ENCODE measurements at regions not wholly inside any gene's neighbourhood (a gene's known extent, or its start where the extent isn't known, plus 50 kb on each side); places are given as distances from the start of the nearest gene placed in this dataset.

DNA sequence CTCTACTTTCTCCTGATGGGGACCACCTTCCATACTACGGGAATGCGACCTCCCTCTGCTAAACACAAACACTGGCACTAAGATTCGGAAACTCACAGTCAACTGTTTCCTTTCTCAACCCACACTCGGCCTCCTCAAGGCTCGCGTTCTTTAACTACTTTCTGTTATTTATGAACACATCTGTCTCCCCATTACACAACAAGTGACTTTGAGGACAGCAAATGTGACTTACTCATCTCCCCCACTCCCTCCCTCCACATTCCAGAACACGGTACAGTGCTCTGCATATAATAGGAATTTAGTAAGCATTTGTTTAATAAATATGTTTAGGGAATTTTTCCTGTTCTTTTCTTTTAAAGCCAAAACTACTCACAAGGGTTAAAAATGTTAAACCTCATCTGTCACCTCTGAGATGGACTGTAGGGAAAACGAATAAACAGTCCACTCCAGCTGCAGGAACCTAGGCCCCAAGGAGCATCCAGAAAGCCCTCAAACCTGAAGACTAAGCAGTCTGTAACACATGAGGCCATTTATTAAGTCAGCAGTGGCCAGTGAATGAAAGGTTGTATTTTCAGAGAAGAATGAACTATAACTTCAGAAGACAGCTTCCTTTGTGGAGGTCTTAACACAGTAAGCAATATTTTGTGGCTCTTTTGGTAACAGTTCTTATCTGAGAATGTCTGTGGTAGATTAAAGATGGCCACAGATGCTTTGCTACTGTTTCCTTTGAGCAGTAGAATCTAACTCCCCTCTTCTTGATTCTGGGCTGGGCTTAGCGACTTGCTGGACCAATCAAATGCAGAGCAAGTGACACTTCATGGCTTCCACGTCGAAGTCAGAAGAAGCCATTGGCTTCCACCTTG, 209.6 kb upstream of the DTNBP1 start:
- DNase-seq, result no peak

DNA sequence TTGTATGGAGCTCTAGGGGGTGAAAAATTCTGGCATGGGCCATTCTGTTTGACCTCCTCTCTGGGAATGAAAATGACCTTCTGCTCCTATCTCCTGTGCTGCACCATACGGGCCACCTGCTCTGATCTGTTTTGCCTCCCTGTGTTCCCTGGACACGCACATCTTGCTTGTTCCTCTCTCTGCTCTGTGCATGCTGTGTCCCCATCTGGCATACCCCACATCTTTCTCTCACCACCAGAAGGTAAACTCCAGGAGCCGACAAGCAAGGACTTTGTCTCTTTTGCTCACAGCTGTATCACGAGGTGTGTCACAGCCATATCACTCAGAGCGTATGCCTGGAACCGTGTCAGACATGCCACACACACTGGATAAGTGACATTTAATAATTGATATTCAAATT, 208.4 kb upstream of the DTNBP1 start:
- DNase-seq, result no peak

DNA sequence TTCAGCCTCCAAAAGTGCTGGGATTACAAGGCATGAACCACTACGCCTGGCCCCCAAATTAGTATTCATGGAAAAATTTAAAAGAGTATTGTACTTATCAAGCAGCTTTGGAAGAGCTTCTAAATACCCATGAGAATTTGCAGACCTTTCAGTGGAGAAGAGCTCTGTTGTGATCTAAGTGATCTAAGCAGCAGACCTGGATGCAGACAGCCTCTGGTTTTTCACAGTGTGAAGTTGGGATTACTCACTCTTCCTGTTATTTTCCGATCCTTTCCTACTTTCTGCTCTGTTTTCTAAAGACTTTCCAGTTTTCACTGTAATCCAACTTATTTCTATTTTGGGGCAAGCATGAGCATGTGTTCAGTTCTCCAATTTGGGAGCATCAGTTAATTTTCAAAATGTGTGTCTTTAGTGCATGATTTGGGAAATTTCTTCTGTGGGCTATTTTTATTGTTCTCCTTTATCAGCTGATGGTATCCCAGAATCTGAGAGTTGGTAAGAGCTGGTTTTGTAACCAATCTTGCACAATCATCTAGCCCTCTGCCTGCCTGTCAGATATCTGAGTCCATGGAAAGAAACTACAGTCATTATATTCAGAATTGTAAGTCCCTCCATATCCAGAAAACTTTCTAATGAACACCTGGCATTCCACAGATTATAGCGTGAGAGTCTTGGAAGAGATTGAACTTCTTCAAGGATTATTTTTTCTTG, 207.7 kb upstream of the DTNBP1 start:
- DNase-seq, result no peak

DNA sequence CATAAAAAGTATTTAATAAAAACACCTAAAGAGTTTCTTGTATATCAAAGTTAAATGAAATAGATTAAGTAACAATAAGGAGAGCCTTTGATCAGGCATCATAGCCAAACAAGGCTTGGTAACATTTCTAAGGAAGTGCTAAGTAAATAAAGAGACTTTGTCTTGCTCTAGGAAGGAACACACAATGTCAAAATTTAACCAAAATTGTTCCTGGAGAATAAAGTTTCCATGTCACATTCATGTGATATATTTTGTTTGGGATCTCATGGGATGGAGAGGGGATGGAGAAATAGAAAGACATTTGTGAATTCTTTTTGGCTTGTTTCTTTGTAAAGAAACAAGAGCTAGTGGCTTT, 201.9 kb upstream of the DTNBP1 start:
- no peak for DNase-seq

DNA sequence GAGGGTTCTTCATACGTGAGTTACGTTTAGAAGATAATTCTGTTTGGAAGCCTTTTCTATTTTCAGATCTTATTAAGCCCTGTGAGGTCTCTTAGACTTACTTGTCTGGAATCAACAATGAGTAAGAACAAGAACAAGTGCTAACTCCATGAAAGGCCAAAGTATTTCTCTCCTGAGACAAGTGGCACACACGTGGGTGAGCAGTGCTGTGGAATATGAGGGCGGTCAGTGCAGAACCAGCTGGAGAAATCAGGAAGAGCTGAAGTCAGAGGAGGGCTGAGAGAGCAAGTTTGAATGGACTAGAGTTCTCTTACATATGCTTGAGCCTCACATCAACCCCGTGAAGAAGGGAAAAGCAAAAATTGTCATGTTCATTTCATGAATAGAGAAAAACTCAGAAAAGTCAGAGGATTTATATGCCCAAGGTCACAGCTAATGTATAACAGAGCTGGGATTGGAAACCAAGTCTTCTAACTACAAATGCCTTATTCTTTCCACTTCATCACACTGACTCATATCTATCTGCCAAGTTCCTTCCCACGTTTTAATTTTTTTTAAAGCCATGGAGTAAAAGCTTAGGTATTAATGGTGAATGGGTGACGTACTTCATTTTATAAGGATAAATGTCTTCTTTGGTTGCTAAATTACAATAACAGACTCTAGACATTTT, 201.3 kb upstream of the DTNBP1 start:
- no peak for DNase-seq

DNA sequence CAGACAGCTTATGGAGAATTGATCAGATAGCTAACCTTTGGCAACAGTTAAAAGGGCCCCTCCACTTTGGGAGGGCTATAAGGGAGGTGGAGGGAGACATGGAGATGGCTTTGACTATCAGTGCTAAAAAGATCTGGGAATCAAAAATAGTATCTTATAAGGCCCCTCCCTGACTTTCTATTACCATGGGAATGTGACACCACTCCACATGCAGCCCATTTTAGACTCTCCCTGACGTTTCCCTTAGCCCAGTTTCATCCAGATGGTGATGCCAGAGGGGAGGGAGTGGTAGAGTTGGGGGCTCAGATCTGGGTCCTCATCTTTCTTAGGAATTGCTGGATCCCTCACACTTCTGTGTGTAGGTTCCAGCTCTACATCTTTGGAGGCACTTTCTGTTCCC, 200.0 kb upstream of the DTNBP1 start:
- no peak for DNase-seq

DNA sequence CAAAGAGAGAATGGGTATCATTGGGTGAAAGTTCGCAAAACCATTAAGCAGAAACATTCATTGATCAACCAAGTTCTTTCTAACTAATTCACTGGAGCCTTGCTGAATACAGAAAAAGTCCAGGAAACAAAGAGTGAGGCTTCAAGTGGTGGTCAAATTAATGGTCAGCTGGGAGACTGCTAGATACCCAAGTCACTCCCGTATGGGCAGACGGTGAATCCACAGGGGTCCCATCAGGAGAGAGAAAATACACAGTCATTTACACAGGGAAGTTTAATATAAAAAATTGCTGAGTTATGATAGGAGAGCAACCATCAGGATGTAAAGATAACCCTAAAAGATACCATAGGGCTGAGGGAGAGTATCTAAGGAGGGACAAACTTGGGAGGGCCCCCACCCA, 198.7 kb upstream of the DTNBP1 start:
- DNase-seq, result no peak

DNA sequence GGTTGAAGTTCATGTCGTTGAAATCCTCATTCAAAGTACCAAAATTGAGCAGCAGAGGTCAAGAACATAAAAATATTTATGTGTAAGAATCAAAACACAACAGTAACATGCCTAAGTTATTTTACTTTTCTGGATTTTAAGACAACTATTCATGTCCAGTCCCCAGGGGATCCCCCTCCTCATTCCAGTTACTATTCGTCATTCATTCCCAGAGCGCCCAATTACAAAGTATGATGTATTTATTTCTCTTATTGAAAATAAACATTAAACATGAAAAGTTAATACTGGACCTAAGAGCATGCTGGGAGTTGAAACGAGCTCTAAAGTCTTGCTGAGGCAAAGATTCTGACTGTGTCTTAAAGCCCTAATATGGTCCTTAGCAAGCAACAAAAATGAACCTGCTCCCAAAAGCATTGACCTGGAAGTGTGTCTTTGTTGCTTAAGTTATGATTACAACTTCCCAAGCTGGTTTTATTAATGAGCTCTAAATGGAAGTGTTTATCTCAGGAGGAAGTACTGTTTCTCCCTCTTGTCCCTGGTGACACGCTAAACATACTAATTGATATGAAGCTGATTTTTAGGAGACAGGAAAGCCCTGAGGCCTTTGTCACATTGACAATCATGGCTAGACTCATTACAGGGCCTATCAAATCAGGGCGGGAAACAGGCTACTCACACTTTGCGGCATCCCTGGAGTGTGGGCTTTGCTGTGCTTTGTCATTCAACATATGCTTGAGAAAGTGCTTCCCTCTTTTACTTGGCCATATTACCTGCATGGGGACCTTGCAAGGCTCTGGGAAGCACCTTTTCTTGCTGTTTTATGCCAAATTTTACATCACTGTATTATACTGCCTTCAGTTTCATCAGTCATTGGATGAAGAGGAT, 192.2 kb upstream of the DTNBP1 start:
- DNase-seq, result no peak

DNA sequence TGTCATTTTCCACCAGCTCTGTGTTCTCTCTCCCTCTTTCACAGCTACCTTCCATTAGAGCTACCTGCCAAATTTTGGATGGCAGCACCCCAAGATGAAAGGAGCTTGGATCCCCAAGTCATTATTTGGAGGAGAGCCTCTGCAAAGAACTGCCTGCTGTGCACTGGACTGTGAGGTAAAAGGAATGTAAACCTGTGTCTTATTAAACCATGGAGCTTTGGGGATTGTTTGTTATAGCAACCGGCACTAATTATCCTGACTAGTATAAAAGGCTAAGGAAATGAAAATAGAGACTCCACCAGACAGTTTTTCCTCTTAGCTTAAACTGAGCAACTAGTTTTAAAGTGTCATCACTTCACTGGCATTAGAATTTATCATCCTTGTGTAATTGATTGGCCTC, 191.6 kb upstream of the DTNBP1 start:
- DNase-seq, result no peak

DNA sequence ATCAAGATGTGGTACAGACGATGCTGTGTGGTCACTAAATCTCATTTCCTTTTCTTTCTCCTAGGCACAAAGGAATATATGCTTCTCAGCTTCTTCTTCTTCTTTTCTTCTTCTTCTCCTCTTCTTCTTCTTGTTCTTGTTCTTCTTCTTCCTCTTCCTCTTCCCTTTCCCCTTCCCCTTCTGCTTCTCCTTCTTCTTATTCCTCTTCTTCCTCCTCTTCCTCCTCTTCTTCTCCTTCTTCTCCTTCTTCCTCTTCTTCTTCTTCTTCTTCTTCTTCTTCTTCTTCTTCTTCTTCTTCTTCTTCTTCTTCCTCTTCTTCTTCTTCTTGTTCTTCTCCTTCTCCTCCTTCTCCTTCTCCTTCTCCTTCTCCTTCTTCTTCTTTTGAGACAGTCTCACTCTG, 190.4 kb upstream of the DTNBP1 start:
- DNase-seq, result no peak

DNA sequence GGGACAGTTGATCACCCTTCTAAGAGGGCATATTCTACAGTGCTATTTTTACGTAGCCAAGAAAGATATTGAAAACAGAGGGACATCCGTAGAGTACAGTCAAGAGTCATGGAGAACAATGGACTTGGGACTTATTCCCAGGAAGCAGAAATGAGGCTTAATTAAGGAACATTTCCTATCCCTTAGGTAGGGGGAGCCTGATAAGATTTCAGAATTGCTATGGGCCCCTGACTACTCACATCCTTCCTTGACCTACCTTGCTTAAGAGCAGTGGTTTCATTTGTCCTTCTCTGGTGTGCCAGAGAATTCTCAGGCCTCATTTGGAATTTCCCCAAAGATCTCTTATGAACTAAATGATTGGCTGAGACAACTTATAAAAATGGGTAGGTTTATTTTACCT, 189.5 kb upstream of the DTNBP1 start:
- no peak for DNase-seq

DNA sequence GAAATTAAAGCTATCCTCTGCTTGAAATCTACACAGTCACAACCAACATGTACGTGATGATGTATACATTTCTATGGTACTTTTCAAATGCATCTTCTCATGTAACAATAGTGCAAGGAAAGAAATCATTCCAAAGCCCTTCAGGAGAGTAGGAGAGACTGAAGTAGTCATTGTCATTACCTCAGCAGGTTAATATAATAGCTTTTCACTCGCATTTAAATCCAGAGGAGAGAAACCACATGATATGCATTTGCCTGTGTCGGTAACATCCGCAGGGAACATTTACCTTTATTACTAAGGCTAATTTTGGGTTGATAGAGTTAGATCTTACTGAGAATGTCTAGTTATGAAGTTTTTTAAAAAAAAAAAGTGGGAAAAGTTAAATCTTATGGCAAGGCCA, 186.6 kb upstream of the DTNBP1 start:
- no peak for DNase-seq

DNA sequence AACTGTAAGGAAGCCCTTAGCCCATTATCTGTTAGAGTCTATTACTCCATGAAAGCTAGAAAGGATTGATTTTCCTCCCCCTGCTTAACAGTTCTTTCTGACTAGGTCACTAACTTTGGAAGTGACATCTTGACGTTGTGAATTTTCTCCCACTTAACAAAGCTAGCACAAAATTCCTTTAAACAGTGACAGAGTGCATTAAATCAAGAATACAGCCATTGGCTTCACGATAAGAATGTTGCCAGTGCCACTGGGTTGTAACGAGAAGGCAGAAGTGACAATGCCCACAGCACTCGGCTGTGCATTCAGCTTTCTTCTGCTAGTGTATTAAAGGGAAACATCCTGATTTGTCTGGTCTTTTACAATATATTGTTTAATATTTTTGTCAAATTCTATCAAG, 182.7 kb upstream of the DTNBP1 start:
- no peak for DNase-seq

DNA sequence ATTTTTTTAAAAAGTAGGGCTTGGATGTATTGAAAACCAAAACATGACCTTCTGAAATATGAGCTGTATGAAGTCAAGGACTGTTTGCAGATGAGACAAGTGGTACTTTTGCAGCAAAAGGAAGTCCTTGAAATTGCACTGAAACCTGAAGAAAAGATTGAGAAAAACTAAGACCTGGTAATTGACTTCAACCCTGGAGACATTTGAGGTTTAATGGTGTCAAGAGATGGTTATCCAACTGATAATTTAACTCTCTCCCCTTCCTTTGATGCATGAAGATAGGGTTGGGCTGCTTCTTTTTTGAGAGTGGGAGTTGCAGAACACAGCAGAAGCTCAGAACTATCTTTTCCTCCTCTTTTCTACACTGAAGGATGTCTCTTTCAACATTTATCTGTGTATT, 180.9 kb upstream of the DTNBP1 start:
- no peak for DNase-seq

DNA sequence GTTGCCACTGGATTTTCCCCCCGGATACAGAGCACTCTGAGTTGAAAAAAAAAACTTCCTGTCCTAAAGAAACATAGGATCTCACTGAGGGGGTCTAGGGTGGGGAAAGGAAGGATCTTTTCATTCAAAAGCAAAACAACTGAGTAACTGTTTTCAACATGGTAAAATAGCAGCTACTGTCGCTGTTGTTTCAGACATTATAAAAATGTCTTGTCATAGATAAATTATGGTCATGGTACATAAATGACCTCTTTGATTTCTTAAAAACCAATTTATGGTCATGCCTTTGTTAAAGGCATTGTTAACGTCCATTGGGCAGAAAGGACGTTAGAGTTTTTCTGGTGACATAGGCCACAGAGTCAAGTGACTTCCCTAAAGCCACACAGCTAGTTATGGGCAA, 180.4 kb upstream of the DTNBP1 start:
- no peak for DNase-seq

DNA sequence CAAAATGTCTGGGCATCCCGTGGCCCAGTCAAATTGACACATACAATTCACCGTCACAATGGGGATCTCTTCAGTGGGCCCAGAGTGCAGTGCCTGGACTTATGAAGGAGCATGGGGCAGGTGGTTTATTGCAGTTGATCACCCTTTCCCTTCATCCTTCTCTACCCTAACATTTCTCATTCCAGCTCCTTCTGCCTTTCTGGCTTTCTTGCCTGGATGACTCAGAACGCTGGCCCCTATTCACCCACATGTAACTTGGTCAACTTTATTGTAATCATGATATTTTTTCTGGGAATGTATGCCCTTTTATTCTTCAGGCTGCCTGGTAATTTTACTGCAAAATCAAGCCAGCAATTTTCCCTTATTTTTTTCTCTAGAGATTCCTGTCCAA, 179.9 kb upstream of the DTNBP1 start:
- no peak for DNase-seq

DNA sequence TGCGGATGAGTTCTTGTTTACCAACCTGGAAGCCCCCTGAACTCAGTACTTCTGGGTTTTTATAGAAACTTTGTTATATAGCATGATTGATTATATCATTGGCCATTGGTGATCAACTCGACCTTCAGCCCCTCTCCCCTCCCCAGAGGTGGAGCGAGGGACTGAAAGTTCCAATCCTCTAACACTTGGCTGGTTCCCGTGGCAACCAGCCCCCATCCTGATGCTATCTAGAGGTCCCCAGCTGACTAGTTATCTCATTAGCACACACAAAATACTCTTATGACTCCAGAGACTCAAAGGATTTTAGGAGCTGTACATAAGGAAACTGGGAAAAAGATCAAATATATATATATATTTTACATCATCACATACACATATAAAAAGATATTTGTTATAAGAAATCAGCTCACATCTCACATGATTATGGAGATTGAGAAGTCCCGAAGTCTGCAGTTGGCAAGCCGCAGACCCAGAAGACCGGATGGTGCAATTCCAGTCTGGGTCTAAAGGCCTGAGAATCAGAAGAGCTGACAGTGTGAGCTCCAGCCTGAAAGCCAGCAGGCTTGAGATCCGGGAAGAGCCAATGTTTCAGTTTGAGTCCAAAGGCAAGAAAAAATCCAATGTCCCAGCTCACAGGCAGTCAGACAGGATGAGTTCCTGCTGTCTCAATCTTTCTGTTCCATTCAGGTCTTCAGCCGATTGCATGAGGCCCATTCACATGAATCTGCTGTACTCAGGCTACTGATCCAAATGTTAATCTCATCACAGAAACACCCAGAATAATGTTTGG, 179.3 kb upstream of the DTNBP1 start:
- DNase-seq, result no peak

DNA sequence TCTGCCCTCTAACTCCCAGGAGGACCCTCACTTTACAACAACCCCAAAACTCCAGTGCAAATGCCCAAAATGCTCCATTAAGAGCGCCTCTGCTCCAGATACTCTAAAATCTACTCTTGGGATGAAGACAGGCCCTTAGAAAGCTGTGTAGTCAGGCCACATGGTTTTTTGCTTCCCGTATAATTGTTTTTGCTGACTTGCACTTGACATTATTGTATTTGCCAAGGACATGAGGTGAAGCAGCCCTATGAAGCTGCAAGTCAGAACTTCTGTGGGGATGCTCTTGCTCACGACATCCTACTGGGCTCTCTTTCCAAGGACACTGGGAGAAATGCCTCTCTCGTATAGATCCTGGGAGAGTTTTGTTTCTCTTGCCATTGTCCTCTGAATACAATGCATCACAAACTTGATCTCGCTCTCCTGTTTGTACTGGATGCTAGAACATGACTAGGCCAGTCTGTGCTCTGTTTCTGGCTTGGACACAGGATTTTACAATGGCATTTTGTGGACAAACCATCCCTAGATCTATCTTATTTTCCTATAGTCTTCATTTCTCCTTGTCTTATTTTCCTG, 177.2 kb upstream of the DTNBP1 start:
- DNase-seq, result no peak

DNA sequence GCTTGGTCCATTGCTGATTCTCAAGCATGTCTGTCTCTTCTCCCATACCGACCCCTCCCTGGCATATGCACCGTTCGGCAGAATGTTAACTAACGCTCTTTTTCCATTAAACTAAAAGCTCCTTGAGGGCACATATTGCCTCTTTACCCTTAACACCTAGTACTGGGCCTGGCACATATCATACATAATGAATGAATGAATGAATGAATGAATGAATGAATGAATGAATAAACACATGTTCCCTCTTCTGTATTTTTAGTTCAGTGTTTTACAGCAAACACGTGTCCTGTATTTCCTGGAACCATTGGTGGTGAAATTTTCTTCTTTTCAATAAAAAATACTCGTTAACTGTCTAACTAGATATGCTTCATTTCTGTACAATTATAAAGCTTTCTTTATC, 174.4 kb upstream of the DTNBP1 start:
- no peak for DNase-seq

DNA sequence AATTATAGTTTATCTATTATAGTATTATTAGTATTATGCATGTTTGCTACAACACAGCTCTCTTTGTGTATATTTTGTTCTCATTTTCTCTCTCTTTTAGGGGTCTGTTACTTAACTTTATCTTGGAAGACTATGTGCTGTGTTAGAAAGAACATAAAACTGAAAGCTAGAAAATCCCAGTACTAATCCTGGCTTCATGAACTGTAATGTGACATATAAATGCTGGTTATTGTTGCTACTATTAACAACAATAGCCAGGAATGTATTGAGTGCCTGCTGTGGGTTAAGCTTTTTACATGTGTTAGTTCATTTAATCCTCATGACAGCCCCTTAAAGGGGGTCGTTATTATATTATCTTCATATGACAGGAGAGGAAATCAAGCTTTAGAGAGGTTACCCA, 170.0 kb upstream of the DTNBP1 start:
- DNase-seq, result no peak

DNA sequence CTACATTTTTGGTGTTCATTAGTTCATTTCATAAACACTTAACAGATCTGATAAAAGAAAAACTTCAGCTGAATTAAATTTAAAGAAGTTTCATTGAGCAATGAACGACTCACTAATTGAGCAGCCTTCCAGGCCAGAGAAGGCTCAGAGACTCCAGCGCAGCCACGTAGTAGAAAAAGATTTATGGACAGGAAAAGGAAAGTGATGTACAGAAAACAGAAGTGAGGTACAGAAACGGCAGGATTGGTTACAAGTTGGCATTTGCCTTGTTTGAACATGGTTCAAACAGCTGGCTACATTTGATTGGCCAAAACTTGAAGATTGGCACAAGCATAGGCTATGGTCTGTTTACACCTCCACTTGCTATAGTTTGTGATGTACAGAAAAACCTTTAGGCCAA, 166.3 kb upstream of the DTNBP1 start:
- no peak for DNase-seq
